HUES64 (cell line): ENCODE measurements at regions not wholly inside any gene's neighbourhood (a gene's known extent, or its start where the extent isn't known, plus 50 kb on each side); places are given as distances from the start of the nearest gene placed in this dataset.

Experiments used
- H3K27ac ChIP-seq: 2 replicates; pipeline ENCODE4 v1.7.0; 2013; ENCODE audit warnings: low read depth, low read length, inconsistent platforms
- H3K27me3 ChIP-seq: 2 replicates; pipeline ENCODE4 v1.6.1; 2013; ENCODE audit warnings: mild to moderate bottlenecking, low read length; ENCODE audit not compliant: insufficient read depth
- H3K36me3 ChIP-seq: 2 replicates; pipeline ENCODE4 v1.6.1; 2013; ENCODE audit warnings: mild to moderate bottlenecking, low read length; ENCODE audit not compliant: insufficient read depth
- H3K4me1 ChIP-seq: 2 replicates; pipeline ENCODE4 v1.6.1; 2013; ENCODE audit warnings: mild to moderate bottlenecking, low read length, moderate library complexity; ENCODE audit not compliant: insufficient read depth
- H3K4me3 ChIP-seq: 2 replicates; pipeline ENCODE4 v1.5.1; 2013; ENCODE audit warnings: mild to moderate bottlenecking, low read length, moderate library complexity
- H3K9ac ChIP-seq: 2 replicates; pipeline ENCODE4 v1.6.1; 2013; ENCODE audit warnings: mild to moderate bottlenecking, low read depth, low read length
- H3K9me3 ChIP-seq: 2 replicates; pipeline ENCODE4 v1.6.1; 2013; ENCODE audit warnings: low read depth, low read length; ENCODE audit not compliant: insufficient read depth
- WGBS: fragments of 150-250, 120-280 bp; methylation state at CpG from one replicate; pipeline ENCODE4 v1.1.7; 2013; ENCODE audit warnings: missing lambda C conversion rate; 5-methylcytosine and 5-hydroxymethylcytosine counted together

DNA sequence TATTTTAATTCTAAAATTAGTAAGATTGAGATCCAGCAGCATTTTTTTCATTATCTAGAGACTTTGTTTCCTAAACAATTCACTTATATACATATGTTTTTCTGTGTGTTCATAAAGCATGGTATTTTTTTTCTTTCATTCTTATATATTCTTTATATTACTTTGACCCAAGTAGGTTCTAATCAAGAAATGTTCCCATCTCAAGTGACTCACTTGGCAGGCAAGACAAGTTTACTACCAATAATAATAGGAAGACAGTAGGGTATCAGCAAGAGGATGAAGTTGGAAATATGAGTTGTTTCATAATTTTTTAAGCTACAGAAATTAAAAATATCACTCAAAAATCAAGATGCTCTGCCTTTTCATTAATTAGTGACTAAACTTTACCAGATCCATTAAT lies 613.4 kb upstream of the ATP2B1 start:
- Histone ChIP-seq H3K27me3 (no peaks in the 10 kb centered on the region), H3K4me1 (peaks cover 13% of the 10 kb centered on the region), H3K27ac (peak overlapping the region; percentile 38; the same call in 1 of the 2 replicates), H3K36me3 (no peaks in the 10 kb centered on the region), H3K9me3 (peaks cover 7% of the 10 kb centered on the region; the same call in 1 of the 2 replicates), H3K4me3 (no peak overlapping the region), H3K9ac (no peak overlapping the region)

DNA sequence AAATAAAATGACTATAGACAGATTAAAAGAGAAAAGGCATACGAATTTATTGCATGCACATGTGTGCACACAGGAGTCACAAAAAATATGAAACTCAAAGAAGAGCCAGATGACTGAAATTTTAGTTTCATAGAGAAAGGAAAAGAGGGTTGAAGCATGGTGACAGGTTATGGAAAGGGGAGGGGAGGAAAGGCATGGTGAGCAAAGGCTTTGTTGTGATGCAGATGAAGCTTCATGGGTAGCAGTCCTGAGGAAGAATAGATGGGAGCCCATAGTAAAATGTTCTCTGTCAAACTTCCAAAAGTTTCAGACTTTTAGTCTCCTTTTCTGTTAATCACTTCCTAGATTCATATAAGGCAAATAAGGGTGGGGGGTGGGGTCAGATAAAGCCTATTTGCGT lies 612.7 kb upstream of the ATP2B1 start:
- no peak overlapping the region for H3K4me3 ChIP-seq
- H3K9ac ChIP-seq: no peak overlapping the region
- H3K27ac ChIP-seq: peak overlapping the region; percentile 38; the same call in 1 of the 2 replicates
- no peaks in the 10 kb centered on the region for H3K27me3 ChIP-seq
- H3K9me3 ChIP-seq: peaks cover 7% of the 10 kb centered on the region; the same call in 1 of the 2 replicates
- H3K4me1 ChIP-seq: peaks cover 13% of the 10 kb centered on the region
- 72% methylated on average over 2 of the region's 2 CpGs for WGBS
- no peaks in the 10 kb centered on the region for H3K36me3 ChIP-seq

GRCh38 chr12:90311561-90311960 lies 602.9 kb upstream of the ATP2B1 start:
- WGBS: 97% methylated on average over 4 of the region's 4 CpGs
- no peaks in the 10 kb centered on the region for H3K9me3 ChIP-seq
- no peaks in the 10 kb centered on the region for H3K36me3 ChIP-seq
- no peak overlapping the region for H3K9ac ChIP-seq
- no peak overlapping the region for H3K4me3 ChIP-seq
- H3K27me3 ChIP-seq: no peaks in the 10 kb centered on the region
- H3K4me1 ChIP-seq: no peaks in the 10 kb centered on the region
- no peak overlapping the region for H3K27ac ChIP-seq

DNA sequence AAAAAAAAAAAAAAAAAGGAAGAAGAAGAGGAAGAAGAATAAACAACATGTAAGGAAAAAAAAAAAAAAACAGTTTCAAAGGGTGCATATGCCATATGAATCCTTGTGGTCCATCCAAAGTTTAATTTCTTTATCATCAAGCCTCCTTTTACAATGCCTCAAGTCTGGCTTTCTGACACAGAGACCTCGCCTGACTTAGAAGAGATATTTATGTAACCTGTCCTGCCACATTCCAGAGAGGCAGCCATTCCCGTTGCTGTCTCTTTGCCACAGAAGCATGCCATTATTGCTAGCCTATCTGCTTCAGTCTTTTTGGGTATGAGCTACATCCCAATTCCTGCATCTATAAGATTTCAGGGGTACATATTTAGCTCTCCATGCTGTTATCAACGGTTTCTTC lies 596.7 kb upstream of the ATP2B1 start:
- Histone ChIP-seq H3K27ac (no peak overlapping the region), H3K4me3 (no peak overlapping the region)
- 86% methylated on average over 2 of the region's 3 CpGs for WGBS

DNA sequence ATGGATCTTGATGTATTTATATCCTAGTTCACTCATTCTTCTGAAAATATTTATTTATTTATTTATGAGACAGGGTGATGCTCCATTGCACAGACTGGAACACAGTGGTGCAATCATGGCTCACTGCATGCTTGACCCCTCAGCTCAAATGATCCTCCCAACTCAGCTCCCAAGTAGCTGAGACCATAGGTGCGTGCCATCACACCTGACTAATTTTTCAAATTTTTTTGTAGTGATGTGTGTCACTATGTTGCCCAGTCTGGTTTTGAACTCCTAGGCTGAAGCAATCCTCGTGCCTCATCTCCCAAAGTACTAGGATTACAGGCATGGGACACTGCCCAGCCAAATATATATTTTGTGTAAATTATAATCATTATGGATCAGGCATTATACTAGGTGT lies 595.6 kb upstream of the ATP2B1 start:
- no peak overlapping the region for H3K4me3 ChIP-seq
- no peaks in the 10 kb centered on the region for H3K9me3 ChIP-seq
- H3K36me3 ChIP-seq: no peaks in the 10 kb centered on the region
- H3K4me1 ChIP-seq: peaks cover 5% of the 10 kb centered on the region
- WGBS: 100% methylated on average over 1 of the region's 2 CpGs
- no peak overlapping the region for H3K27ac ChIP-seq
- no peak overlapping the region for H3K9ac ChIP-seq
- H3K27me3 ChIP-seq: no peaks in the 10 kb centered on the region

More for the DNA sequence above, 596.7 kb upstream of the ATP2B1 start:
- Histone ChIP-seq H3K27me3 (no peaks in the 10 kb centered on the region), H3K36me3 (no peaks in the 10 kb centered on the region), H3K9ac (no peak overlapping the region), H3K4me1 (peaks cover 5% of the 10 kb centered on the region), H3K9me3 (no peaks in the 10 kb centered on the region)

DNA sequence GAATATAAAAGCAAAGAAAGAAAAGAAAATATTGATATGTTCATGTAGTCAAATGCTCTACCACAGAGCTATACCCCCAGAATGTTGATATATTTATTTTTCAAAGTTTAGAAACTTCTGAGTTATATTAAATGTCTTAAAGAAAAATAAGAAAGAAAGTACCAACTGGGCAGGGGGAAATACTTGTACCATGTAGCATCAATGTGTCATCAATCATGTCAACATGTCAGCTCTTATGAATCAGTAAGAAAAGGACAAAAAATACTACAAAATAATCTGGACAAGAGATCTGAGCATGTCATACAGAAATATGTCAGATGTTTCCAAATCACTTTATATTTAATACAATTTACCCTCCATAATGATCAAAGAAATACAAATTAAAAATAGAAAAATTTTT lies 595.1 kb upstream of the ATP2B1 start:
- peaks cover 5% of the 10 kb centered on the region for H3K4me1 ChIP-seq
- H3K36me3 ChIP-seq: no peaks in the 10 kb centered on the region
- H3K4me3 ChIP-seq: no peak overlapping the region
- H3K27ac ChIP-seq: no peak overlapping the region
- H3K9ac ChIP-seq: no peak overlapping the region
- H3K27me3 ChIP-seq: no peaks in the 10 kb centered on the region
- no peaks in the 10 kb centered on the region for H3K9me3 ChIP-seq

DNA sequence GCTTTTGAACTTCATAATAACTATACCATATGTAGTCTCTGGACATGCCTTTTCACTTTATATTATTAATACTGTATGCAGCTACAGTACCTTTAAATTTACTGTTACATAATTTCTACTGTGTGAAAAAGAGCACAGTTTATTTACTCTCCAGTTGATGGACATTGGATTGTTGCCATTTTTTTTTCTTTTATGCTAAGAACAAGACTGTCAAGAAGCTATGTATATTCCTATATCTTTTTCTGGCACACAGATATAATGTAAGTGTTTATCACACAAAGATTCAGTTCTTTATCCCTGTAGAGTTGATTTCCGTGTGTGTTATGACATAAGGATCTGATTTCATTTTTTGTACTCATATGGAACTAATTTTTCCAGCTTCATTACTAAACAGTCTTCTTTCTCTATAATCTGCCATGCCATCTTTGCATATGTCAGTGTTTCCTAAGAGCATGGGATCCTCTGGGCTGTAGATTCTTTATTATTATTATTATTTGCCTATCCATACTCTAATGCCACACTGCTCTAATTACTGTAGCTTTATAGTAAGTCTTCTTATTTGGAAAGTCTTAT lies 593.0 kb upstream of the ATP2B1 start:
- H3K36me3 ChIP-seq: no peaks in the 10 kb centered on the region
- H3K27me3 ChIP-seq: no peaks in the 10 kb centered on the region
- H3K4me1 ChIP-seq: peaks cover 5% of the 10 kb centered on the region
- H3K9me3 ChIP-seq: no peaks in the 10 kb centered on the region
- WGBS: no CpG with 5 or more reads among the region's 1 CpG
- H3K4me3 ChIP-seq: no peak overlapping the region
- H3K9ac ChIP-seq: no peak overlapping the region
- no peak overlapping the region for H3K27ac ChIP-seq

- WGBS: 93% methylated on average over 3 of the region's 4 CpGs
- Histone ChIP-seq H3K27me3 (no peaks in the 10 kb centered on the region), H3K36me3 (no peaks in the 10 kb centered on the region), H3K9ac (no peak overlapping the region), H3K9me3 (no peaks in the 10 kb centered on the region), H3K4me1 (peaks cover 5% of the 10 kb centered on the region), H3K27ac (no peak overlapping the region), H3K4me3 (no peak overlapping the region)
Observed at GRCh38 chr12:90301095-90301494, 592.5 kb upstream of the ATP2B1 start.

DNA sequence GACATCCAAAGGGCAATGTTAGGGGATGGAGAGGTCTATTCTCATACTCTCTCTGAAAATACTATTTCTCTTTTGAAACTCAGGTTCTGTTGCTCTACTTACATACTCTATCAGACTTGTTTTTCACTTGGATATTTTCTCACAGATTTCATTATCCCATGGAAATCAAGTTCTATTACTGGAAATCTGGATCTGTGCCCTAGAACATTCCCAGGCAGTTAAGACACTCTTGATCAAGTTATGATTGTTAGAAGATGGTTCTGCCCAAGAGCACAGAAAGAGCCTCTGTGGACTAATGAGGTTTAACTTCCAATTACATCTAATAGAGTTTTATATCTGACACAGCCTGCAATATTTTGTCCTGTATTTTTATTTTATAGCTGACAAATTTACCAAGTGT lies 591.0 kb upstream of the ATP2B1 start:
- no peak overlapping the region for H3K4me3 ChIP-seq
- H3K4me1 ChIP-seq: no peaks in the 10 kb centered on the region

DNA sequence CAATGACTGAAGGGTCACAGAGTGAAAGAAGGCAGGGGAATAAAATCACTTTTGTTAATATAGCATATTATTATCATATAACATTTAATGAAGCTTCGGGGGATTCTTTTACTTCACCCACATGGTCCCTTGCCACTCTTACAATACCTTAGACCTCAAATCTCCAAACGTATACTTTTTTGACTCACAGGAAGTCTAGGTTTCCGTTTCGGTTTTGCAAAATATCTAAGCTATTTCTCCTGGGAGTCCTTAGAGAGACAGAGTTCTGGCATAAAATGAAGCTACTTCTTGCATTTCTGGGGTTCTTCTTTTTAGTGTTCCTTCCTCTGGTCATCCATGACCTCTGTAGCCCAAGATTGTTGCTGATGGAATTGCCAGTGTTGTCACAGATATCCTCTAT lies 590.5 kb upstream of the ATP2B1 start:
- H3K9ac ChIP-seq: no peak overlapping the region
- H3K36me3 ChIP-seq: no peaks in the 10 kb centered on the region
- 96% methylated on average over 4 of the region's 4 CpGs for whole genome bisulfite sequencing
- H3K4me1 ChIP-seq: no peaks in the 10 kb centered on the region
- no peak overlapping the region for H3K4me3 ChIP-seq
- no peaks in the 10 kb centered on the region for H3K27me3 ChIP-seq
- H3K27ac ChIP-seq: no peak overlapping the region
- H3K9me3 ChIP-seq: no peaks in the 10 kb centered on the region

More for the DNA sequence above, 591.0 kb upstream of the ATP2B1 start:
- H3K36me3 ChIP-seq: no peaks in the 10 kb centered on the region
- no peaks in the 10 kb centered on the region for H3K9me3 ChIP-seq
- H3K27me3 ChIP-seq: no peaks in the 10 kb centered on the region
- no peak overlapping the region for H3K27ac ChIP-seq
- H3K9ac ChIP-seq: no peak overlapping the region

- H3K9me3 ChIP-seq: no peaks in the 10 kb centered on the region
- no peaks in the 10 kb centered on the region for H3K27me3 ChIP-seq
- H3K27ac ChIP-seq: no peak overlapping the region
- no peak overlapping the region for H3K4me3 ChIP-seq
- WGBS: 94% methylated on average over 2 of the region's 2 CpGs
- H3K36me3 ChIP-seq: no peaks in the 10 kb centered on the region
- H3K4me1 ChIP-seq: no peaks in the 10 kb centered on the region
- H3K9ac ChIP-seq: no peak overlapping the region
Observed at GRCh38 chr12:90298289-90298948, 589.8 kb upstream of the ATP2B1 start.

GRCh38 chr12:90295858-90296257 lies 587.2 kb upstream of the ATP2B1 start:
- Histone ChIP-seq H3K4me1 (peaks cover under 1% of the 10 kb centered on the region; the same call in 1 of the 2 replicates), H3K4me3 (no peak overlapping the region), H3K27ac (no peak overlapping the region), H3K27me3 (no peaks in the 10 kb centered on the region), H3K9ac (no peak overlapping the region), H3K9me3 (no peaks in the 10 kb centered on the region), H3K36me3 (no peaks in the 10 kb centered on the region)
- 98% methylated on average over 2 of the region's 2 CpGs for WGBS
